Thoracic aorta (tissue), 2 donors: ENCODE measurements at regions not wholly inside any gene's neighbourhood (a gene's known extent, or its start where the extent isn't known, plus 50 kb on each side); places are given as distances from the start of the nearest gene placed in this dataset.

Experiments used
- ATAC-seq: fragments of 150-250 bp; one replicate; pipeline ENCODE4 v1.8.0; 2017; ENCODE audit warnings: low read depth; ENCODE audit not compliant: insufficient number of reproducible peaks, low FRiP score
- DNase-seq: peaks from one replicate; pipeline ENCODE4 v3.0.0-alpha.2; 2020; ENCODE audit warnings: low spot score
- H3K27ac ChIP-seq, 2 donors: fragments of 200-600 bp; sonication (generic); 1 replicate in 1 of 2; 2 replicates in 1 of 2; pipeline ENCODE4 v1.5.1; 2016; ENCODE audit warnings: mild to moderate bottlenecking in 2 of 2, moderate library complexity in 2 of 2
- H3K27me3 ChIP-seq: fragments of 200-600 bp; sonication (generic); replicated peaks from 2 replicates; pipeline ENCODE4 v1.6.0; 2016; ENCODE audit warnings: mild to moderate bottlenecking; ENCODE audit not compliant: insufficient read depth
- H3K36me3 ChIP-seq: fragments of 200-600 bp; sonication (generic); one replicate; pipeline ENCODE4 v1.5.1; 2016
- H3K4me1 ChIP-seq, 2 donors: fragments of 200-600 bp; sonication (generic); 1 replicate in 1 of 2; 2 replicates in 1 of 2; pipeline versions ENCODE4 v1.5.1 to v1.6.0; 2016; ENCODE audit warnings: low read depth in 2 of 2, mild to moderate bottlenecking in 1 of 2; ENCODE audit not compliant: control insufficient read depth in 1 of 2
- H3K4me3 ChIP-seq: fragments of 200-600 bp; sonication (generic); 2 replicates; pipeline ENCODE4 v1.5.1; 2016; ENCODE audit warnings: mild to moderate bottlenecking
- H3K9me3 ChIP-seq: fragments of 200-600 bp; sonication (generic); 2 replicates; pipeline ENCODE4 v1.5.1; 2016
- TF ChIP-seq, protein P1 (sequence below): fragments of 200-600 bp; sonication (generic); IDR thresholded peaks from one replicate; pipeline ENCODE4 v1.5.1; 2019; ENCODE audit warnings: antibody characterized with exemption

DNA sequence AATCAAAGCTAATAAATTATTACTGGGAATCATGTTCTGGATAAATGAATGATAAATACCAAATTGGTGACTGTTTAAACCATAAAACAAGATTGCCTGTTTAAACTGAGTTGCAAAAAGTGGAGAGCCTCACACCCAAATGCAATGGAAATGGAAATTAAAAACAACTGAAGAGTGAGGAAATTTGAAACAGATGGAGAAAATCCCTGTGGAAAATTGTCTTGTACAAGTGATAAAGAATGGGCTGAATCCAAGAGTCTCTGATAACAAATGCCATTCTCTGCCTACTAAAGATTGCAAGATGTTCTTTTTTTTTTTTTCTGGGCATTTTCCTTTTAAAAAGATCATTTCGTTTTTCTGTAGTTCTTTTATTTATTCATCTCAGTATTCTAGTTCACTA, 426.3 kb downstream of the NLGN4X start:
- no peak for DNase-seq
- TF ChIP-seq, protein P1, sequence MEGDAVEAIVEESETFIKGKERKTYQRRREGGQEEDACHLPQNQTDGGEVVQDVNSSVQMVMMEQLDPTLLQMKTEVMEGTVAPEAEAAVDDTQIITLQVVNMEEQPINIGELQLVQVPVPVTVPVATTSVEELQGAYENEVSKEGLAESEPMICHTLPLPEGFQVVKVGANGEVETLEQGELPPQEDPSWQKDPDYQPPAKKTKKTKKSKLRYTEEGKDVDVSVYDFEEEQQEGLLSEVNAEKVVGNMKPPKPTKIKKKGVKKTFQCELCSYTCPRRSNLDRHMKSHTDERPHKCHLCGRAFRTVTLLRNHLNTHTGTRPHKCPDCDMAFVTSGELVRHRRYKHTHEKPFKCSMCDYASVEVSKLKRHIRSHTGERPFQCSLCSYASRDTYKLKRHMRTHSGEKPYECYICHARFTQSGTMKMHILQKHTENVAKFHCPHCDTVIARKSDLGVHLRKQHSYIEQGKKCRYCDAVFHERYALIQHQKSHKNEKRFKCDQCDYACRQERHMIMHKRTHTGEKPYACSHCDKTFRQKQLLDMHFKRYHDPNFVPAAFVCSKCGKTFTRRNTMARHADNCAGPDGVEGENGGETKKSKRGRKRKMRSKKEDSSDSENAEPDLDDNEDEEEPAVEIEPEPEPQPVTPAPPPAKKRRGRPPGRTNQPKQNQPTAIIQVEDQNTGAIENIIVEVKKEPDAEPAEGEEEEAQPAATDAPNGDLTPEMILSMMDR = no peak
- Histone ChIP-seq H3K27me3 (no peaks in the 10 kb centered on the region), H3K9me3 (no peaks in the 10 kb centered on the region), H3K4me3 (no peak overlapping the region), H3K4me1 (no peaks in the 10 kb centered on the region), H3K36me3 (no peaks in the 10 kb centered on the region), H3K27ac (no peak overlapping the region)
- ATAC-seq = no peak

DNA sequence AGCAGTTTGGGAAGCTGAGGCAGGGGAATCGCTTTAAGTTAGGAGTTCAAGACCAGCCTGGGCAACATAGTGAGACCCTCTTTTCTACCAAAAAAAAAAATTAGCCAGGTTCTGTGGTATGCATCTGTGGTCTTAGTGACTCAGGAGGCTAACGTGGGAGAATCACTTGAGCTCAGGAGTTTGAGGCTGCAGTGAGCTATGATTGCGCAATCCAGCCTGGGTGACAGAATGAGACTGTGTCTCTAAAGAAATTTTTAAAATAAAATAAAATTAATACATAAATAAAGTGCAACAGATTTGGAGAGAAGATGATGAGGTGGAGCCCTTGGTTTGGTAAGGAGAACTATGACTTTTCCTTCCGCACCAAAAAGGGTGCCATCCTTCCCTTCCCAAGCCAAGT, 436.9 kb downstream of the NLGN4X start:
- no peak overlapping the region for H3K4me3 ChIP-seq
- H3K27me3 ChIP-seq = no peaks in the 10 kb centered on the region
- H3K36me3 ChIP-seq = no peaks in the 10 kb centered on the region
- no peak overlapping the region for H3K27ac ChIP-seq
- H3K4me1 ChIP-seq = no peaks in the 10 kb centered on the region
- DNase-seq (no peak), ATAC-seq (no peak)
- TF ChIP-seq, protein P1 = no peak
- no peaks in the 10 kb centered on the region for H3K9me3 ChIP-seq

DNA sequence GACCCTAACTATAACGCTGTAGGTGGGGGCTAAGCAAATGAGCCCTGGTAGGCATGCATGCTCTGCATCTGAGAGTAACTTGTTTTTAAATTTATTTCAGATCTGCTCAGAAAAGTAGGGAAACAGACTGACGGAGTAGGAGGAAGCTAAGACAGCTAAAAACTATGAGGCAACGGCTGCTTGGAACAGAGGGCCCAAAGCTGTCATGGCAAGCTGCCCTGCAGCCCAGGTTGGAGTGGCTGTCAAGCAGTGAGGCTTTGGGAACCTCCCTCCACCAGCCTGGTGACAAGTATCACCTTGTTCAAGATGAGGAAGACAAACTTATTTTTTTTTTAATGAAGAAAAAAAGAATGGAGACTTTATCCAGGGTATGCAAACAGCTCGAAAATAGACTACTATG, 439.8 kb downstream of the NLGN4X start:
- no peak overlapping the region for H3K27ac ChIP-seq
- no peak for DNase-seq
- H3K4me3 ChIP-seq = no peak overlapping the region
- H3K4me1 ChIP-seq = no peaks in the 10 kb centered on the region
- no peak for ATAC-seq
- no peaks in the 10 kb centered on the region for H3K9me3 ChIP-seq
- H3K27me3 ChIP-seq = no peaks in the 10 kb centered on the region
- no peaks in the 10 kb centered on the region for H3K36me3 ChIP-seq
- TF ChIP-seq, protein P1 = no peak

DNA sequence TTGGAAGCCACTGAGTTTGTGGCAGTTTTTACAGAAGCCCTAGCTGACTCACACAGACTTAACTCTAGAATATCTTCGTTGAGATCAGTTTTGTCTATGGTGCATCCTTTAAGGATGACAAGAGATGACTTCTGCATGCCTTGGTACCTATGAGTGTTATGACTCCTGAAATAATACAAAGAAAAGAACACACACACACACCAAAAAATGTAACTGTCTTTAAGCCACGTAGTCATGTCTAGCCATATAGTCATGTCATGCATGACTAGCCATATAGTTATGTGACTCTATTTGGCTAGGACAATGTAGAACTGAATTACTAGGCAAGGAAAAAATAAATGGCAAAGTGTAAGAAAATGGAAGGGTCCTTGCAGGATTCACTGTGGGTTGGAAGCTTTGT, 447.8 kb downstream of the NLGN4X start:
- no peaks in the 10 kb centered on the region for H3K9me3 ChIP-seq
- ATAC-seq (no peak), DNase-seq (no peak)
- H3K27me3 ChIP-seq = no peaks in the 10 kb centered on the region
- no peak overlapping the region for H3K4me3 ChIP-seq
- H3K36me3 ChIP-seq = no peaks in the 10 kb centered on the region
- no peak overlapping the region for H3K27ac ChIP-seq
- TF ChIP-seq, protein P1 = no peak
- no peaks in the 10 kb centered on the region for H3K4me1 ChIP-seq

DNA sequence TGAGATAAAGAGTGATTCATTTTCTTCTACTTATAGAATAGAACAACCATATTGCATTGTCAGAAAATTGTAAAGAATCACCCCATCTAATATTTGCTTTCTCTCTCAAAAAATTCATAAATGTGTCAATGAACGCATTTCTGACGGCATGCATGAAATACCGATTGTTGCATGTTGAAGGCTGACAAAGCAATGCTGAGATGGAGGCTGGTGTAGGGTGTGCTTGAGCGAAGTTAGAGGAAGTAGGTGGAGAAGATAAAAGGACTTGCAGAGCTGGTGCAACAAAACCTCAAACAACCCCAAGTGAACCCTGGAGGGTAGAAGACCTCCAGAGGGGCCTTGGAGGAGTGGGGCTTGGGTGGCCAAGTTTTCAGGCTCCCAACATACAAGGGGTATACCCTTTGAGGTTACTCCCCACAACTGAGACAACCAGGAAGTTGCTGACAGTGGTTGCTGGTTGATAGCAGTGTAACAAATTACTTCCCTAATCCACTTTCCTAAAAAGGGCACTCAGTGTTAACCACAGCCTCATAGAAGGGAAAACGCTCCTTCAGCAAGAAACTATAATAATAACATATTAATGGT, 452.7 kb downstream of the NLGN4X start:
- no peaks in the 10 kb centered on the region for H3K9me3 ChIP-seq
- DNase-seq = no peak
- H3K27me3 ChIP-seq = no peaks in the 10 kb centered on the region
- no peak overlapping the region for H3K4me3 ChIP-seq
- no peaks in the 10 kb centered on the region for H3K36me3 ChIP-seq
- TF ChIP-seq, protein P1 = no peak
- no peak for ATAC-seq
- H3K4me1 ChIP-seq = no peaks in the 10 kb centered on the region
- H3K27ac ChIP-seq = no peak overlapping the region
